ENCODE measurements at regions not wholly inside any gene's neighbourhood (a gene's known extent, or its start where the extent isn't known, plus 50 kb on each side); places are given as distances from the start of the nearest gene placed in this dataset.

- DNase-seq (no peak), ATAC-seq (no peak)
- intact Hi-C loops (cut with micrococcal nuclease), result no loop called here
- Histone ChIP-seq H3K36me3 (ENCODE audit: control insufficient read depth, insufficient read depth, low read length) (no peaks in the 10 kb centered on the region), H3K4me1 (ENCODE audit: control insufficient read depth, insufficient read depth, low read length) (no peaks in the 10 kb centered on the region), H3K27me3 (ENCODE audit: control insufficient read depth, insufficient read depth, low read length) (no peaks in the 10 kb centered on the region), H3K27ac (ENCODE audit: low read length) (no peak overlapping the region), H3K9me3 (ENCODE audit: control insufficient read depth, insufficient read depth, low read length) (no peaks in the 10 kb centered on the region), H3K4me3 (ENCODE audit: low read length) (no peak overlapping the region)
- peaks cover 8 to 12% of the 10 kb centered on the region in 2 donors for H3K27me3 Mint-ChIP-seq (ENCODE audit: low read depth in 2 of 2)
- H3K27ac Mint-ChIP-seq, result no peak overlapping the region
- no peaks in the 10 kb centered on the region for H3K36me3 Mint-ChIP-seq
- TF ChIP-seq, protein P1, sequence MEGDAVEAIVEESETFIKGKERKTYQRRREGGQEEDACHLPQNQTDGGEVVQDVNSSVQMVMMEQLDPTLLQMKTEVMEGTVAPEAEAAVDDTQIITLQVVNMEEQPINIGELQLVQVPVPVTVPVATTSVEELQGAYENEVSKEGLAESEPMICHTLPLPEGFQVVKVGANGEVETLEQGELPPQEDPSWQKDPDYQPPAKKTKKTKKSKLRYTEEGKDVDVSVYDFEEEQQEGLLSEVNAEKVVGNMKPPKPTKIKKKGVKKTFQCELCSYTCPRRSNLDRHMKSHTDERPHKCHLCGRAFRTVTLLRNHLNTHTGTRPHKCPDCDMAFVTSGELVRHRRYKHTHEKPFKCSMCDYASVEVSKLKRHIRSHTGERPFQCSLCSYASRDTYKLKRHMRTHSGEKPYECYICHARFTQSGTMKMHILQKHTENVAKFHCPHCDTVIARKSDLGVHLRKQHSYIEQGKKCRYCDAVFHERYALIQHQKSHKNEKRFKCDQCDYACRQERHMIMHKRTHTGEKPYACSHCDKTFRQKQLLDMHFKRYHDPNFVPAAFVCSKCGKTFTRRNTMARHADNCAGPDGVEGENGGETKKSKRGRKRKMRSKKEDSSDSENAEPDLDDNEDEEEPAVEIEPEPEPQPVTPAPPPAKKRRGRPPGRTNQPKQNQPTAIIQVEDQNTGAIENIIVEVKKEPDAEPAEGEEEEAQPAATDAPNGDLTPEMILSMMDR (IDR thresholded peaks at IDR 0.05), result no peak
- 85% methylated on average over 4 of the region's 4 CpGs for WGBS (ENCODE audit: insufficient coverage)
- no peaks in the 10 kb centered on the region for H3K9me3 Mint-ChIP-seq
- H3K4me1 Mint-ChIP-seq, result no peaks in the 10 kb centered on the region
- no peak overlapping the region for H3K4me3 Mint-ChIP-seq
Observed at GRCh38 chr16:80063713-80064069, 463.2 kb upstream of the MAF start.

GRCh38 chr16:80063031-80063712 lies 462.6 kb upstream of the MAF start:
- H3K27ac ChIP-seq (ENCODE audit: low read length), result no peak overlapping the region
- Mint-ChIP-seq H3K4me3 (no peak overlapping the region), H3K4me1 (no peaks in the 10 kb centered on the region), H3K9me3 (no peaks in the 10 kb centered on the region), H3K36me3 (no peaks in the 10 kb centered on the region), H3K27ac (no peak overlapping the region), H3K27me3 (ENCODE audit: low read depth in 2 of 2) (peaks cover 4 to 7% of the 10 kb centered on the region in 2 donors)
- 91% methylated on average over 7 of the region's 7 CpGs for WGBS (ENCODE audit: insufficient coverage)
- no peaks in the 10 kb centered on the region for H3K4me1 ChIP-seq (ENCODE audit: control insufficient read depth, insufficient read depth, low read length)
- TF ChIP-seq, protein P1 (IDR thresholded peaks at IDR 0.05), result no peak
- H3K36me3 ChIP-seq (ENCODE audit: control insufficient read depth, insufficient read depth, low read length), result no peaks in the 10 kb centered on the region
- no peak overlapping the region for H3K4me3 ChIP-seq (ENCODE audit: low read length)
- H3K27me3 ChIP-seq (ENCODE audit: control insufficient read depth, insufficient read depth, low read length), result no peaks in the 10 kb centered on the region
- intact Hi-C loops (cut with micrococcal nuclease), result no loop called here
- no peak for ATAC-seq
- H3K9me3 ChIP-seq (ENCODE audit: control insufficient read depth, insufficient read depth, low read length), result no peaks in the 10 kb centered on the region
- no peak for DNase-seq

- no peak for ATAC-seq
- Mint-ChIP-seq H3K9me3 (no peaks in the 10 kb centered on the region), H3K4me1 (no peaks in the 10 kb centered on the region), H3K27ac (no peak overlapping the region), H3K36me3 (no peaks in the 10 kb centered on the region), H3K4me3 (no peak overlapping the region), H3K27me3 (ENCODE audit: low read depth in 2 of 2) (peaks cover 6 to 7% of the 10 kb centered on the region in 2 donors)
- Histone ChIP-seq H3K27me3 (ENCODE audit: control insufficient read depth, insufficient read depth, low read length) (no peaks in the 10 kb centered on the region), H3K4me1 (ENCODE audit: control insufficient read depth, insufficient read depth, low read length) (no peaks in the 10 kb centered on the region), H3K36me3 (ENCODE audit: control insufficient read depth, insufficient read depth, low read length) (no peaks in the 10 kb centered on the region), H3K27ac (ENCODE audit: low read length) (no peak overlapping the region), H3K9me3 (ENCODE audit: control insufficient read depth, insufficient read depth, low read length) (no peaks in the 10 kb centered on the region), H3K4me3 (ENCODE audit: low read length) (no peak overlapping the region)
- no peak for DNase-seq
- WGBS (ENCODE audit: insufficient coverage), result 94% methylated on average over 12 of the region's 12 CpGs
- TF ChIP-seq, protein P1 (IDR thresholded peaks at IDR 0.05), result no peak
- intact Hi-C loops (cut with micrococcal nuclease), result no loop called here
Observed at GRCh38 chr16:80062361-80063030, 462.0 kb upstream of the MAF start.
